CD4-positive, alpha-beta T cell (primary cell): ENCODE measurements at regions not wholly inside any gene's neighbourhood (a gene's known extent, or its start where the extent isn't known, plus 50 kb on each side); places are given as distances from the start of the nearest gene placed in this dataset.

Experiments
- ATAC-seq: fragments of 200-7000 bp; cut with Tn5 transposase; one replicate; pipeline ENCODE4 v1.10.0; 2022; ENCODE audit warnings: mild to moderate bottlenecking; ENCODE audit not compliant: poor library complexity
- CTCF ChIA-PET: fragments of 350-600 bp; sonication (Branson Sonifier 250); formaldehyde crosslinking; loops from one replicate; lab custom pipeline; 2021; ENCODE audit warnings: antibody characterized with exemption, inconsistent platforms; lab: Charles Lee
- POLR2A ChIA-PET: fragments of 350-600 bp; sonication (Branson Sonifier 250); formaldehyde crosslinking; loops from one replicate; lab custom pipeline; 2021; ENCODE audit warnings: antibody characterized with exemption, inconsistent platforms; lab: Charles Lee
- DNase-seq, 14 experiments: peaks; one replicate each; pipeline ENCODE4 v3.0.0-alpha.2; 2013 to 2020; ENCODE audit warnings: mixed read lengths in 2 of 14
- H3K27ac ChIP-seq, 2 donors: one replicate each; pipeline versions ENCODE4 v1.5.1 to v1.7.0; 2013; ENCODE audit warnings: low read length in 2 of 2, low read depth in 1 of 2, mild to moderate bottlenecking in 1 of 2
- H3K27me3 ChIP-seq, 2 experiments: 1 replicate in 1 of 2; 2 replicates in 1 of 2; pipeline versions ENCODE4 v1.6.1 to v1.7.0; 2013; ENCODE audit warnings: low read length in 2 of 2, control low read depth in 1 of 2, mild to moderate bottlenecking in 1 of 2, moderate library complexity in 1 of 2; ENCODE audit not compliant: insufficient read depth in 2 of 2, control insufficient read depth in 1 of 2
- H3K36me3 ChIP-seq: one replicate; pipeline ENCODE4 v1.6.1; 2013; ENCODE audit warnings: low read length, control low read depth; ENCODE audit not compliant: insufficient read depth
- H3K4me1 ChIP-seq: one replicate; pipeline ENCODE4 v1.6.1; 2013; ENCODE audit warnings: low read length, control low read depth; ENCODE audit not compliant: insufficient read depth
- H3K4me3 ChIP-seq: one replicate; pipeline ENCODE4 v1.5.1; 2013; ENCODE audit warnings: mild to moderate bottlenecking, low read length, moderate library complexity
- H3K9me3 ChIP-seq, 2 experiments: 1 replicate in 1 of 2; 2 replicates in 1 of 2; pipeline versions ENCODE4 v1.6.1 to v1.7.0; 2013; ENCODE audit warnings: low read length in 2 of 2, mild to moderate bottlenecking in 2 of 2, control low read depth in 1 of 2, moderate library complexity in 1 of 2; ENCODE audit not compliant: control insufficient read depth in 1 of 2, insufficient read depth in 1 of 2
- H3K27ac Mint-ChIP-seq: one replicate; pipeline ENCODE4 v1.8.0; 2020; ENCODE audit warnings: mixed read lengths
- H3K27me3 Mint-ChIP-seq: one replicate; pipeline ENCODE4 v1.8.0; 2021; ENCODE audit warnings: mixed read lengths
- H3K36me3 Mint-ChIP-seq: one replicate; pipeline ENCODE4 v1.8.0; 2021; ENCODE audit warnings: low read depth, mixed read lengths
- H3K4me1 Mint-ChIP-seq: one replicate; pipeline ENCODE4 v1.8.0; 2021; ENCODE audit warnings: low read depth, mixed read lengths
- H3K4me3 Mint-ChIP-seq: one replicate; pipeline ENCODE4 v1.8.0; 2020; ENCODE audit warnings: mild to moderate bottlenecking, mixed read lengths
- H3K9me3 Mint-ChIP-seq: one replicate; pipeline ENCODE4 v1.8.0; 2020; ENCODE audit warnings: mixed read lengths
- intact Hi-C, 2 experiments: fragments of 100-400 bp; cut with DNase I in 1 of 2; cut with micrococcal nuclease in 1 of 2; formaldehyde crosslinking; loops; one replicate each; pipeline versions ENCODE4 v1.15.1 to v1.9.0; 2023 to 2025; cut with DNase I, micrococcal nuclease
- TF ChIP-seq, protein P1 (sequence below): fragments of 200-600 bp; IDR thresholded peaks from one replicate; pipeline ENCODE4 v1.8.0; 2022; ENCODE audit warnings: antibody characterized with exemption, mild to moderate bottlenecking

DNA sequence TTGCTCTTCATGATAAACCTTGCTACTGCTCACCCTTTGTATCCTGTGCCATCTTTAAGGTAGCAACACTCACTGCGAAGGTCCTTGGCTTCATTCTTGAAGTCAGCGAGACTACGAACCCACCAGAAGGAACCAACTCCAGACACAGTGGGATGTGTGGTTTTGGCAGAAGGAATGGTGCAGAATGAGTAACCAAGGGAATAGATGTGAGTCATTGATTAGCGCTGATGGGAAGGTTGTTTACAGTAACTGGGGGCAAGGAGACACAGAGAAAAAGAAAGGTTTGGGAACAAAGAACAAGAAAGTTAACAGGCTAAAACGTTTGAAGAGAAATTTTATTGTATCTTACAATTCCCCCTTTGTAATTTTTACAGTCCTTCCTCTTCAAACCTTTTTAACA is 266.1 kb upstream of the AMELY start:
- POLR2A ChIA-PET = no interaction called here
- Mint-ChIP-seq H3K27me3 (no peaks in the 10 kb centered on the region), H3K9me3 (no peaks in the 10 kb centered on the region), H3K27ac (no peak overlapping the region), H3K36me3 (no peaks in the 10 kb centered on the region), H3K4me1 (no peaks in the 10 kb centered on the region), H3K4me3 (no peak overlapping the region)
- CTCF ChIA-PET = no interaction called here
- H3K36me3 ChIP-seq = no peaks in the 10 kb centered on the region
- DNase-seq (no peak), ATAC-seq (no peak)
- H3K4me1 ChIP-seq = no peaks in the 10 kb centered on the region
- no peaks in the 10 kb centered on the region for H3K27me3 ChIP-seq
- no peaks in the 10 kb centered on the region for H3K9me3 ChIP-seq
- TF ChIP-seq, protein P1, sequence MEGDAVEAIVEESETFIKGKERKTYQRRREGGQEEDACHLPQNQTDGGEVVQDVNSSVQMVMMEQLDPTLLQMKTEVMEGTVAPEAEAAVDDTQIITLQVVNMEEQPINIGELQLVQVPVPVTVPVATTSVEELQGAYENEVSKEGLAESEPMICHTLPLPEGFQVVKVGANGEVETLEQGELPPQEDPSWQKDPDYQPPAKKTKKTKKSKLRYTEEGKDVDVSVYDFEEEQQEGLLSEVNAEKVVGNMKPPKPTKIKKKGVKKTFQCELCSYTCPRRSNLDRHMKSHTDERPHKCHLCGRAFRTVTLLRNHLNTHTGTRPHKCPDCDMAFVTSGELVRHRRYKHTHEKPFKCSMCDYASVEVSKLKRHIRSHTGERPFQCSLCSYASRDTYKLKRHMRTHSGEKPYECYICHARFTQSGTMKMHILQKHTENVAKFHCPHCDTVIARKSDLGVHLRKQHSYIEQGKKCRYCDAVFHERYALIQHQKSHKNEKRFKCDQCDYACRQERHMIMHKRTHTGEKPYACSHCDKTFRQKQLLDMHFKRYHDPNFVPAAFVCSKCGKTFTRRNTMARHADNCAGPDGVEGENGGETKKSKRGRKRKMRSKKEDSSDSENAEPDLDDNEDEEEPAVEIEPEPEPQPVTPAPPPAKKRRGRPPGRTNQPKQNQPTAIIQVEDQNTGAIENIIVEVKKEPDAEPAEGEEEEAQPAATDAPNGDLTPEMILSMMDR = no peak
- no peak overlapping the region for H3K4me3 ChIP-seq
- H3K27ac ChIP-seq = no peak overlapping the region
- intact Hi-C loops = no loop called here

- Histone ChIP-seq H3K9me3 (no peaks in the 10 kb centered on the region), H3K4me1 (peaks cover 3% of the 10 kb centered on the region), H3K36me3 (no peaks in the 10 kb centered on the region), H3K27ac (no peak overlapping the region), H3K27me3 (no peaks in the 10 kb centered on the region), H3K4me3 (no peak overlapping the region)
- Mint-ChIP-seq H3K27ac (no peak overlapping the region), H3K4me3 (no peak overlapping the region), H3K9me3 (no peaks in the 10 kb centered on the region), H3K27me3 (no peaks in the 10 kb centered on the region), H3K4me1 (peaks cover 4% of the 10 kb centered on the region), H3K36me3 (no peaks in the 10 kb centered on the region)
- DNase-seq (no peak), ATAC-seq (no peak)
- ChIA-PET CTCF (no interaction called here), POLR2A (no interaction called here)
- intact Hi-C loops = no loop called here
- TF ChIP-seq, protein P1 = no peak
Measured at GRCh38 chrY:7169475-7169874, 257.9 kb upstream of the AMELY start.

- Histone ChIP-seq H3K4me1 (peaks cover 7% of the 10 kb centered on the region), H3K36me3 (no peaks in the 10 kb centered on the region), H3K27me3 (no peaks in the 10 kb centered on the region), H3K4me3 (no peak overlapping the region), H3K9me3 (no peaks in the 10 kb centered on the region), H3K27ac (no peak overlapping the region)
- ChIA-PET CTCF (no interaction called here), POLR2A (no interaction called here)
- Mint-ChIP-seq H3K4me1 (no peaks in the 10 kb centered on the region), H3K4me3 (no peak overlapping the region), H3K27ac (no peak overlapping the region), H3K36me3 (no peaks in the 10 kb centered on the region), H3K27me3 (no peaks in the 10 kb centered on the region), H3K9me3 (peaks cover 3% of the 10 kb centered on the region)
- TF ChIP-seq, protein P1 = no peak
- intact Hi-C loops = no loop called here
- ATAC-seq (no peak), DNase-seq (peak in 3 of 14 experiments; percentile 9 to 36 (median 20))
Measured at GRCh38 chrY:7141477-7141876, 229.9 kb upstream of the AMELY start.
